Uterus (tissue), 3 donors: ENCODE measurements at regions not wholly inside any gene's neighbourhood (a gene's known extent, or its start where the extent isn't known, plus 50 kb on each side); places are given as distances from the start of the nearest gene placed in this dataset.

ENCODE experiments used
- DNase-seq, 2 donors: peaks; one replicate each; pipeline ENCODE4 v3.0.0-alpha.2; 2019 to 2020
- H3K27ac ChIP-seq, 2 donors: fragments of 200-600 bp; sonication (generic); 1 replicate in 1 of 2; 2 replicates in 1 of 2; pipeline ENCODE4 v1.5.1; 2016 to 2018
- H3K27me3 ChIP-seq, 2 donors: fragments of 200-600 bp; sonication (generic); one replicate each; pipeline ENCODE4 v1.5.1; 2018 to 2019; ENCODE audit warnings: control low read depth in 1 of 2
- H3K36me3 ChIP-seq, 2 donors: fragments of 200-600 bp; sonication (generic); one replicate each; pipeline ENCODE4 v1.5.1; 2019; ENCODE audit warnings: control low read depth in 1 of 2
- H3K4me1 ChIP-seq, 2 donors: fragments of 200-600 bp; sonication (generic); one replicate each; pipeline ENCODE4 v1.5.1; 2018 to 2019; ENCODE audit warnings: control low read depth in 1 of 2
- H3K4me3 ChIP-seq, 2 donors: fragments of 200-600 bp; sonication (generic); 1 replicate in 1 of 2; 2 replicates in 1 of 2; pipeline ENCODE4 v1.5.1; 2018 to 2019; ENCODE audit warnings: mild to moderate bottlenecking in 1 of 2
- H3K9me3 ChIP-seq, 2 donors: fragments of 200-600 bp; sonication (generic); one replicate each; pipeline ENCODE4 v1.5.1; 2019; ENCODE audit warnings: control low read depth in 1 of 2
- POLR2A ChIP-seq, 2 donors: fragments of 450-650 bp; IDR thresholded peaks; one replicate each; pipeline ENCODE4 v1.6.1; 2016; ENCODE audit warnings: antibody characterized with exemption in 2 of 2, mild to moderate bottlenecking in 1 of 2, moderate library complexity in 1 of 2
- intact Hi-C: fragments of 100-400 bp; cut with DNase I; formaldehyde crosslinking; loops from one replicate; pipeline ENCODE4 v1.15.1; 2023; ENCODE audit warnings: low total_unique reads
- TF ChIP-seq, protein P1 (sequence below), 4 experiments: fragments of 200-600 bp in 2 of 4; fragments of 450-650 bp in 2 of 4; sonication (generic) in 2 of 4; IDR thresholded peaks; one replicate each; pipeline ENCODE4 v1.5.1; 2016 to 2019; ENCODE audit warnings: antibody characterized with exemption in 4 of 4, mild to moderate bottlenecking in 2 of 4, moderate library complexity in 1 of 4
- donor health status: DM: yes; HTN: yes; CAD: no.

DNA sequence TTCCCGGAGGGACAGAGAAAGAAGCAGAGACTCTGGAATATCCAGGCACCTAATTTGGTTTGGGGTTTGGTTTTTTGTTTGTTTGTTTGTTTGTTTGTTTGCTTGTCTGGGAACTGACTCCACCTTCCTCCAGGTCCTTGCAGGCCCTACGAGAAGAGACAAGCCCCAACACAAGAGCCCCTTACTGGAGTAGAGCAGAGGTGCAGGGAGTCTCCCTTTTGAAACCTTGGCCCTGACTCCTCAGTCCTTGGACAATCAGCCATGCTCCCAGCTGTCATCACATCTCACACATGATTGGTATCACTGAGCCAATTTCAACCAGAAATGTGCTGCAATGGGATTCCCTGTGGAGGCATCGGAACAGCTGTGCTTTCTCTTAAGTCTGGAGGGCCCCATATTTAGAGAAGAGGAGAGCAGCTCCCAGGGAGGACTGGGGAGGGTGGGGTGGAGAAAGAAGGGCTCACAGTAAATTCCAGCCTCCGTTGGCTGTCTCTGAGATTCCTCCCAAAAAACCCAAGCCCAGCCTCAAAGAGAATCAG lies 279.9 kb upstream of the NCKAP5 start:
- H3K4me1 ChIP-seq, result no peaks in the 10 kb centered on the region
- H3K36me3 ChIP-seq, result no peaks in the 10 kb centered on the region
- DNase-seq, result no peak
- TF ChIP-seq, protein P1, sequence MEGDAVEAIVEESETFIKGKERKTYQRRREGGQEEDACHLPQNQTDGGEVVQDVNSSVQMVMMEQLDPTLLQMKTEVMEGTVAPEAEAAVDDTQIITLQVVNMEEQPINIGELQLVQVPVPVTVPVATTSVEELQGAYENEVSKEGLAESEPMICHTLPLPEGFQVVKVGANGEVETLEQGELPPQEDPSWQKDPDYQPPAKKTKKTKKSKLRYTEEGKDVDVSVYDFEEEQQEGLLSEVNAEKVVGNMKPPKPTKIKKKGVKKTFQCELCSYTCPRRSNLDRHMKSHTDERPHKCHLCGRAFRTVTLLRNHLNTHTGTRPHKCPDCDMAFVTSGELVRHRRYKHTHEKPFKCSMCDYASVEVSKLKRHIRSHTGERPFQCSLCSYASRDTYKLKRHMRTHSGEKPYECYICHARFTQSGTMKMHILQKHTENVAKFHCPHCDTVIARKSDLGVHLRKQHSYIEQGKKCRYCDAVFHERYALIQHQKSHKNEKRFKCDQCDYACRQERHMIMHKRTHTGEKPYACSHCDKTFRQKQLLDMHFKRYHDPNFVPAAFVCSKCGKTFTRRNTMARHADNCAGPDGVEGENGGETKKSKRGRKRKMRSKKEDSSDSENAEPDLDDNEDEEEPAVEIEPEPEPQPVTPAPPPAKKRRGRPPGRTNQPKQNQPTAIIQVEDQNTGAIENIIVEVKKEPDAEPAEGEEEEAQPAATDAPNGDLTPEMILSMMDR (IDR thresholded peaks at IDR 0.05), result no peak
- no peak for TF ChIP-seq POLR2A (IDR thresholded peaks at IDR 0.05)
- H3K27me3 ChIP-seq, result no peaks in the 10 kb centered on the region
- intact Hi-C loops, result no loop called here
- no peaks in the 10 kb centered on the region for H3K9me3 ChIP-seq
- no peak overlapping the region for H3K4me3 ChIP-seq
- no peak overlapping the region for H3K27ac ChIP-seq

DNA sequence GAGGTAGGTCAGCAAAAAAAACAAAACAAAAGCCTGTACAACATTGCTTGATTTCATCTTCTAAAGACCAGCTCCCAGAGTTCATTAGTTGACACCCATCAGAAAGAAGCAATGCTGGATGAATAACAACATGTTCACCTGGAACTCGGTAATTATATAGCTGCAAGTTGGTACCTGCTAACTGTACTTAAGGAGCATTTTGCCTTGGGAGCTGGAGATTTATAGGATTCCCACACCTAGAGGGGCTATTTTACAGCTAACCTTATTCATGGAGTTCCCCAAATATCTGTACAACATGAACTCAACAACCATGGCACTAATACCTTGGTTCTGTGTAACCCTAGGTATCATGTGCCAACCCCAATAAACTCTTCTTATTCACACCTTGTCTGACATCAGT lies 281.1 kb upstream of the NCKAP5 start:
- Histone ChIP-seq H3K27ac (no peak overlapping the region), H3K36me3 (no peaks in the 10 kb centered on the region), H3K9me3 (no peaks in the 10 kb centered on the region), H3K27me3 (no peaks in the 10 kb centered on the region), H3K4me1 (no peaks in the 10 kb centered on the region), H3K4me3 (no peak overlapping the region)
- no peak for TF ChIP-seq POLR2A (IDR thresholded peaks at IDR 0.05)
- TF ChIP-seq, protein P1 (IDR thresholded peaks at IDR 0.05), result no peak
- no peak for DNase-seq
- intact Hi-C loops, result no loop called here

DNA sequence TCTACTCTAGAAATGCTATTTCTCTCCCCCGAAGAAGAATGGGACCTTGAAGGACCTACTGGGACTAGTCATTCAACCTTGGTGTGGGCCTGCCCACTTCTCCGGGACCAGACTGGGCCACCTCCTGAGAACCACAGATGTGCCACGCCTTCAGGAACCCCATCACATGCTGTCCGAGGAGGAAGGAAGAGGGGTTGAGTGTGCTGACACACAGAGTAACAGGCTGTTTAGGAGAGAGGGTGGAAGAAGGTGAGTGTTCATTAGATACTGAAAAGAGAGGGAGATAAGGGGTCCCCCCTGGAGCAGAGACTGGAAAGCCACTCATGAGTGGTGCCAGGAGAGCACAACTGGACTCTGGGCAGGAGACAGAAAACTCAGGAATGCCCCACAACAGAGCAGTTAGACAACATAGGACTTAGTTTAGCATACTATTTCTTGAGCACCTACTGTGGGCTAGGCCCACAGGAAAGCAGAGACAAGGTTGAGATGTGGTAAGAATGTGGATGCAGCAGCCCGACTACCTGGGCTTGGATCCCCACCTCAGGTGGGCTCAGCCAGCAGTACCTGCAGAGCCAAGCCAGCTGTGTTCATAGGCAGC lies 286.4 kb upstream of the NCKAP5 start:
- DNase-seq, result no peak
- intact Hi-C loops, result no loop called here
- Histone ChIP-seq H3K4me1 (no peaks in the 10 kb centered on the region), H3K27me3 (no peaks in the 10 kb centered on the region), H3K9me3 (no peaks in the 10 kb centered on the region), H3K27ac (no peak overlapping the region), H3K36me3 (no peaks in the 10 kb centered on the region), H3K4me3 (no peak overlapping the region)
- TF ChIP-seq POLR2A (IDR thresholded peaks at IDR 0.05), result no peak
- TF ChIP-seq, protein P1 (IDR thresholded peaks at IDR 0.05), result no peak

DNA sequence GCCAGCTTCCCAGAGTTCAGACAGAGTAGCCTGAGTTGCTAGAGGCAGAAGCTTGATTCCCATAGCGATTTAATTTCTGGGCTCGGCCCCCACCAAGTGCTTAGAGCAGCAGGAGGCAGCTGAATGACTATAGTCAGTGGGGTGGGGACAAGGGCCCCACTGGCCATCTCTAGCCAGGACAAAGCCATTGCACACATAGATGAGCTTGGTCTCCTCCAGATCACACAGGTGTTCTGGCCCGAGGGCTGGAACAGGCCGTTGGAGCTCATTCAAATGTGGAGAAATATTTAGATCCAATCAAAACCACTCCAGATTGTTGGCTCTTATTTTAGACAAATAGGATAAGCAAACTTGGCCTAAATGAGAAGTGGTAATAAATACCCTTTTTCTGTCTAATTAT lies 287.3 kb upstream of the NCKAP5 start:
- H3K4me1 ChIP-seq, result no peaks in the 10 kb centered on the region
- H3K9me3 ChIP-seq, result no peaks in the 10 kb centered on the region
- no peak overlapping the region for H3K27ac ChIP-seq
- H3K27me3 ChIP-seq, result no peaks in the 10 kb centered on the region
- H3K36me3 ChIP-seq, result no peaks in the 10 kb centered on the region
- intact Hi-C loops, result no loop called here
- no peak for TF ChIP-seq POLR2A (IDR thresholded peaks at IDR 0.05)
- TF ChIP-seq, protein P1 (IDR thresholded peaks at IDR 0.05), result no peak
- H3K4me3 ChIP-seq, result no peak overlapping the region
- DNase-seq, result no peak

DNA sequence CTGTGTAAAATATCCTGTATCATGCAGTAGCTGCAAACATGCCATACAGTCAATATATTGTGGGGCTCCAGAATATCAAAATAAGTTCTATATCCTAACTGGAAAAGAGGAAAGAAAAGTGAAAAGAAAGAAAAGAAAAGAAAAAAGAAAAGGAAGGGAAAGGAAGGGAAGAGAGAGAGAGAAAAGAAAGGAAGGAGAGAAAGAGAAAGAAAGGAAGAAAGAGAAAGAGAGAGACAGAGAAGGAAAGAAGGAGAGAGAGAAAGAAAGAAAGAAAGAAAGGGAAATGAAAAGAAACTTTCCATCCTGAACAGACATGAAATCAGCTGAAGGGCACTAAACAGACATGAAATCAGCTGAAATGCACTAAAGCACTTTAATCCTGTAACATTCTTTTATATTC lies 288.4 kb upstream of the NCKAP5 start:
- intact Hi-C loops, result no loop called here
- no peaks in the 10 kb centered on the region for H3K36me3 ChIP-seq
- no peak overlapping the region for H3K27ac ChIP-seq
- H3K4me1 ChIP-seq, result no peaks in the 10 kb centered on the region
- H3K27me3 ChIP-seq, result no peaks in the 10 kb centered on the region
- TF ChIP-seq POLR2A (IDR thresholded peaks at IDR 0.05), result no peak
- TF ChIP-seq, protein P1 (IDR thresholded peaks at IDR 0.05), result no peak
- H3K9me3 ChIP-seq, result no peaks in the 10 kb centered on the region
- no peak for DNase-seq
- no peak overlapping the region for H3K4me3 ChIP-seq
